Amniotic epithelial cell (primary cell): ENCODE measurements at regions not wholly inside any gene's neighbourhood (a gene's known extent, or its start where the extent isn't known, plus 50 kb on each side); places are given as distances from the start of the nearest gene placed in this dataset.
"Not testable (repeated sequence)": the region's sequence is repeated elsewhere in the genome, so short reads cannot be mapped to it uniquely, and the experiment has no call there.

Source experiments
- DNase-seq: peaks from one replicate; pipeline ENCODE4 v3.0.0-alpha.2; 2010; ENCODE audit warnings: low read depth

DNA sequence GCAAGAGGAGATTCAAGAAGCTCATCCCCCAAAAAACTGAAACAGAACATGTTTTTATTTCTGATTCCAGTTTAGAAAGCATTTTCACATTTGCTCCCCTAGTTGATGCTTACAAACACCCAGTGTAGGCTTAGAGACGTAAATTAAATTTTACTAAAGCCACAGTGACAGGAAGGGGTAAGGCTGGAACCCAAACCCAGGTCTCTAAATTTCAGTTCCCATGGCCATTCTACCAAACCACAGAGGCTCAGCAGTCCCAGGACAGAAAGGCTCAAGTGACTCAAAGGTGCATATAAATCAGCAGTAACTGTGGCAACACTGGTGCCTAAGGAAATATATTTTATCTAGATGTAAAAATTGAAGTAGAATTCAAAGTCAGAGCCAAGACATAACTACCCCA lies 128.7 kb downstream of the CEP120 start:
- no peak for DNase-seq

DNA sequence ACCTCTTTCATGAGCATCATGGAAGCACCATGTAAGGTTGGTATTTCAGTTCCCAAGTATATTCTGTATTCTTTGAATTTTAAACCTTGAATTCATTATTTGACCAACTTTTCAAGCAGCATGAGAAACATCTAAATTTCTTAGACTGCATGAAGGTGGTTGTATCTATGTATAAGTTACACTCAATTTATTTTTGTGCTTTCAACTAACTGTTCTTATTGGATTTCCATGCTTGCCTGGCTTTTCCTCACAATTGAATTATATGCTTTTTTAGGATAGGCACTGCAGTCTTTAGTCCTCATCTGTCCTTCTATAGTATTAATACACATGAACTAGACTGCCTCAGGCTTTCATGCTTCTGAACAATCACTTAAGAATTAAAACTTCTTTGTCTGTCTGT lies 134.0 kb downstream of the CEP120 start:
- no peak for DNase-seq

DNA sequence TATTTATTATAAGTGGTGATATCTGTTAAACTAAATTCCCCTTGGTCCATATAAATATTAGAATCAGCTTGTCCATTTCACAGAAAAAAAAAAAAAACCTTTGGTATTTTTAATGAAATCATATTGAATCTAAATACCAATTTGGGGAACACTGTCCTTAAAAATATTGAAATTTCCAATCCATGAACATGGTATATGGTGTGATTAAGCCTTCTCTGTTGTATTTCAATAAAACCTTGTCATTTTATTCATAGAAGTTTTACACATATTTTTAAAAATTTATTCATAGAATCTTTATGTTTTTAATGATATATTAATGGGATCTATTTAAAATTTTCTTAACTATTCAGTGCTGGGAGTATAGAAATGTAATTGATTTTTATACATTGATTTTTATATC lies 135.3 kb downstream of the CEP120 start:
- DNase-seq, result no peak

GRCh38 chr5:123286891-123287290 lies 136.3 kb downstream of the CEP120 start:
- DNase-seq, result no peak

DNA sequence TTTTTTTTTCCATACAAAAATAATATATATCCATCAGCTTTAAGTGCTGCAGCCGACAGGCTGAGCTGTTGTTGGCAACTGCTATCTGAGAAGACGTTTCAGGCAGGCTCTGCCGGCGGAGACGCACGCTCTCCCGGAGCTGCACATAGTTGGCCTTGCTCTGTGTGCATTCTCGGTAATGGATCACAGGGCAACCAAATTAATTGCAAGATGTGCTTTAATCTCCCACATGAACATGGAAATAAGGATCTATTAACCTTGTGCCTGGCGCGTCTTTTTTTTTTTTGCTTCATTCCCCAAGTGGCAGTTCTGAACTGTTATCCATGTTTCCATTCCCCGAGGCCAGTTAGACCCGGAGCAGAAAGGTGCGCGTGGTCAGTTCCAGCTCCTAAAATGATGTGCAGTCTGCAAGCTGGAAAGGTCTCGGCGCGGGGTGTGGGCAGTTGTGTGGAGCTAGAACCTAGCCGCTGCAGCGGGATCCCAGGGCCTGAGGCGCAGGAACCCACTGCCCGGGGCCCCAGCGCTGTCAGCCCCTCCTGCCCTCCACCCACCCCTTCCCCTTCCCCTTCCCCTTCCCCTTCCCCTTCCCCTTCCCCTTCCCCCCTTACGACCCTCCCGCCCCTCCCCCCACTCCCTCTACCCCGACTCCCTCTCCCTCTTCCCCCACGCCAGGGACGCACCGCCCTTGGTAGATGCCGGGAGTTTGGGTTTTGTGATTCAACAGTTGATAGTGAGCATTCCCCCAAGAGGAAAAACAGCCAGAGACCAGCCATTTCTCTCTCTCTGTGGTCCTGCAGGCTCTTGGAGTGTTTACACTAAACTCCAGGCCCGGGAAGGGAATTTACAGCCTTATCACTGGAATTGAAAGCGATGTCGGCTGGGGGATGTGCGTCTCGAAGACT lies 137.8 kb downstream of the CEP120 start:
- DNase-seq, result peak; percentile 52

DNA sequence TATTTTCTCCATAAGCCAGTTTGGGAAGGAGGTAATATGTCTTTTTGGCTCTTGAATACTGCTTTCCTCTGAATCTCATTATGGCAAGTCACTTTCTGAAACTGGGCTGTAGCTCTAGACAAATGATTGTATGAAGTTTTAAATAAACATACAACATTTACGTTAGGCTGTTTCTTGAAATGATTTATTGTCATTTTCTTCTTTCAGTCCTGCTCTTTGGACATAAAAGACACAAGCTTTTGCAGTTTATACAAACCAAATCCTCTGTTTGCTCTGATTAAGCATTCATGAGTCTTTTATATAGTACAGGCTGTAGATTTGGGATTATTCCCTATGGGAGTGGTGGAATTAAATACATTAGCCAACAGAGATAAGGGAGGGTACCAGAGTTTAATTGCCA lies 139.7 kb downstream of the CEP120 start:
- no peak for DNase-seq

GRCh38 chr5:123283031-123283430 lies 140.2 kb downstream of the CEP120 start:
- DNase-seq, result peak; percentile 23

- DNase-seq, result no peak
Observed at GRCh38 chr5:123282444-123282843, 140.8 kb downstream of the CEP120 start.

DNA sequence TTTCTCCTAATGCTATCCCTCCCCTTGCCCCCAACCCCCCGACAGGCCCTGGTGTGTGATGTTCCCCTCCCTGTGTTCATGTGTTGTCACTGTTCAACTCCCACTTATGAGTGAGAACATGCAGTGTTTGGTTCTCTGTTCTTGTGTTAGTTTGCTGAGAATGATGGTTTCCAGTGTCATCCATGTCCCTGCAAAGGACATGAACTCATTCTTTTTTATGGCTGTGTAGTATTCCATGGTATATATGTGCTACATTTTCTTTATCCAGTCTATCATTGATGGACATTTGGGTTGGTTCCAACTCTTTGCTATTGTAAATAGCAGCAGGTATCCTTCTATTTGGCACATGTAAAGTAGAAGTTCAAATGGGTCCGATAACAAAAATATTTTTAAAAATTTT lies 142.3 kb downstream of the CEP120 start:
- not testable (repeated sequence) for DNase-seq

DNA sequence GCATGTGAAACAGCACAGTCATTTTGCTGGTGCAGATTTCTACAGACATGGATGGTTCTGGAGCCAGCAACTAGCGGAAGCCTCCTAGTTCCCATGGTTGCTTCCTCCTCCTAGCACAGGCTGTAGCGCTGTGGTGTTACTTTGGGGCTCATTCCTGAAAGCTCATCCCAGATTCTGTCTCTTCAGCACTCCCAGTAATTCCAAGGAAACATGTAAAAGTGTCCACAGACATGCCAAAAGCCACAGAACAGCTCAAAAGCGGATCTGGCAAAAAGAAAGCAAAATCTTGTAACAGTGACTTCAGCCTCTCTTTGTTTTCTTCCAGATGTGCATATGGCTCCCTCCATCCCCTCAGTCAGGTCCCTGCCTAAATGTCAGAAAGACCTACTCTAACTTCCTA lies 144.1 kb downstream of the CEP120 start:
- DNase-seq, result no peak

- peak; percentile 7 for DNase-seq
Observed at GRCh38 chr5:123278284-123278683, 144.9 kb downstream of the CEP120 start.

GRCh38 chr5:123273984-123274383 lies 149.2 kb downstream of the CEP120 start:
- DNase-seq, result no peak

GRCh38 chr5:123273095-123273494 lies 150.1 kb downstream of the CEP120 start:
- no peak for DNase-seq

- DNase-seq, result no peak
Observed at GRCh38 chr5:123269851-123270250, 153.4 kb downstream of the CEP120 start.

DNA sequence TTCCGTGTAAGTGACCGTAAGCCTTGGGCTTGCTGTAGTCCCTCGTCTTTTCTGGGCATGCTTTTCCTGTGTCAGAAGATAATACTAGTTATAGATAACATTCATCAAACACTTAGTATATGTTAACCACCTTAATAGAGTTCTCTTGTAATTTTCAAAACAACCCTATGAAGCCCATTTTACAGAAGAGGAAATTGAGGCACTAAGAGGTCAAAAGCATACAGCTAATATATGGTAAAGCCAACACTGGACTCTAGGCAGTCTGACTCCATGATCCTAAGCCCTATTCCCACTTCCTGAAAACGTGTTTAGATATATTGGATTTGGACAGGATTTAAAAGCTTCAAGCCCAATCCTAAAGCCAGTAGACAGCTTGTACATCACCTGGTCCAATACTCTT lies 153.8 kb downstream of the CEP120 start:
- DNase-seq, result no peak

GRCh38 chr5:123266365-123266764 lies 156.8 kb downstream of the CEP120 start:
- no peak for DNase-seq

- DNase-seq, result peak; percentile 83
Observed at GRCh38 chr5:123265551-123265950, 157.7 kb downstream of the CEP120 start.

GRCh38 chr5:123264394-123264793 lies 158.8 kb downstream of the CEP120 start:
- no peak for DNase-seq

DNA sequence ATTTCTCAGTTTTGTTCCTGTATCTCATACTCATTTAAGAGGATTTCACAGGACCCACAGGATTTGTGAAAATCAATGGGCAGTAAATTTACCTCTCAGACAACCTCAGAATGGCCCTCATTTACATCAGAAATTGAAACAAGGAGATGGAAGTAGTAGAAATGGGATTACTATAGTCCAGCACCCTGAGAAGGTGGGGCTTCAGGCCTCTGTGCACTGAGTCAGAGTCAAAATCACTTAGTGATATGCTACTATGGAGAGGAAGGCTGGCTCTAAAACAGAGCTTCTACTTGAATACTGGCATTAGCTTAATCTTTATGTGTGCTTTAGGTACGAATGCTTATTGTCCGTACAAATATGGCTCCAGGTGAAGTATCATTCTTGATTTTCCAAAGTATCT lies 159.3 kb downstream of the CEP120 start:
- DNase-seq, result no peak

- no peak for DNase-seq
Observed at GRCh38 chr5:123262216-123262823, 160.9 kb downstream of the CEP120 start.

- peak; percentile 45 for DNase-seq
Observed at GRCh38 chr5:123261752-123262151, 161.5 kb downstream of the CEP120 start.

DNA sequence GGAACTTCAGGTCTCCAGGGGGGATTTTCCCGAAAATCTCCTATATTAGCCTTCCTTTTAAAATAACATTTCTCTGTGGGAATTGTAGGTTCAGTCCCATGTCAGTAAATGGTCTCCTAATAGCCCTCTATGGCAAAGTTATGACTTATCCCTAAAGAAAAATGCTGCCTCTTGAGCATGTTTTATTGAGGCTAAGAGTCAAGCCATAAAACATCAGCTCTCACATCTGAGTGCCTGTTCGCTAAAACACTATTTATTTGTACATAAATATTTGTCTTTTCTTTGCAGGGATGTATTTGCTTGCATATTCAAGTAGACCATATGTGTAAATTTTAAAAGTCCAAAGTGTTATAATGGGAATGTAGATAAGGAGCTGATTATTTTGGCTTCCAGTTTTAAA lies 160.4 kb downstream of the PRDM6 start:
- no peak for DNase-seq

GRCh38 chr5:123245689-123246088 lies 156.6 kb downstream of the PRDM6 start:
- no peak for DNase-seq

DNA sequence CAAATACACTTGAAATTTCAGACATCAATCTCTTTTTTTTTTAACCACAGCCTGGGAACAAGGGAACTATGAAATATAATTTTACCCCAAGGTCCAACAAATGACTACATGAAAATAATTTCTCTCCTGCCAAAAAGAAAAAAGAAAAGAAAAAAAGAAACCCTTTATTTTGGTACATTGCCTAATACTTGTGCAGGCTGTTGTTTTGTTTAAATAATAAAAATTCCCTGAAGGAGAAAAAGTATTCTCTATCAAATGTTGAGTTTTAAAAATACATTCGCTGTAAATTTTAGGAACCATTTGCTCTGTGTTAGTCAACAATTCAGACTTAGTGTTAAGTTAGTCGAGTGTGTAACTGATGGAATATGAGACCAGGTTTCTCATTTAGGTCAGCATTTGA lies 155.4 kb downstream of the PRDM6 start:
- no peak for DNase-seq
